ENCODE measurements at regions not wholly inside any gene's neighbourhood (a gene's known extent, or its start where the extent isn't known, plus 50 kb on each side); places are given as distances from the start of the nearest gene placed in this dataset.

GRCh38 chr7:55314967-55315366 is 50.2 kb upstream of the LANCL2 start:
- TF ChIP-seq POLR2A (IDR thresholded peaks at IDR 0.05) (no peak), POLR2AphosphoS5 (IDR thresholded peaks at IDR 0.05; ENCODE audit: insufficient read depth in 1 of 2, low read depth in 1 of 2) (no peak), CTCF (IDR thresholded peaks at IDR 0.05) (no peak)
- no peaks in the 10 kb centered on the region for H3K4me1 ChIP-seq
- intact Hi-C loops (cut with DNase I) = no loop called here
- no peak for DNase-seq (ENCODE audit: extremely low spot score in 2 of 2)
- H3K9me3 ChIP-seq = no peaks in the 10 kb centered on the region
- no peaks in the 10 kb centered on the region for H3K27me3 ChIP-seq
- no peaks in the 10 kb centered on the region for H3K36me3 ChIP-seq
- H3K4me3 ChIP-seq = no peak overlapping the region
- H3K27ac ChIP-seq = no peak overlapping the region

Data from vagina (tissue), 2 donors.